ENCODE measurements at regions not wholly inside any gene's neighbourhood (a gene's known extent, or its start where the extent isn't known, plus 50 kb on each side); places are given as distances from the start of the nearest gene placed in this dataset.

DNA sequence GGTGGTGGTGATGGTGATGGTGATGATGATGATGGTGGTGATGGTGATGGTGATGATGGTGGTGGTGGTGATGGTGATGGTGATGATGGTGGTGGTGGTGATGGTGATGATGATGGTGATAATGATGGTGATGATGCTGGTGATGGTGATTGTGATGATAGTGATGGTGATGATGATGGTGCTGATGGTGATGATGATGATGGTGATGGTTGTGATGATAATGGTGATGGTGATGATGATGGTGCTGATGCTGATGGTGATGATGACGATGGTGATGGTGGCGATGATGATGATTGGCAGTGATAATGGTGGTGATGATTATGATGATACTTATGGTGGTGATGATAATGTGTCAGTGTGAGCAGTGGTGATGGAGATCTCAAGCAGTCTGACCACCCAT lies 90.8 kb upstream of the FOXF1 start:
- Histone ChIP-seq H3K4me1 (ENCODE audit: control insufficient read depth, insufficient read depth, low read length) (no peaks in the 10 kb centered on the region), H3K4me3 (ENCODE audit: low read length) (no peak overlapping the region), H3K9me3 (ENCODE audit: control insufficient read depth, low read depth, low read length) (peaks cover 9% of the 10 kb centered on the region), H3K27ac (ENCODE audit: low read length) (no peak overlapping the region), H3K27me3 (ENCODE audit: control insufficient read depth, insufficient read depth, low read length) (no peaks in the 10 kb centered on the region), H3K36me3 (ENCODE audit: control insufficient read depth, insufficient read depth, low read length) (no peaks in the 10 kb centered on the region)
- no peak for DNase-seq
- no CpG with 5 or more reads among the region's 2 CpGs for WGBS (ENCODE audit: insufficient coverage, low lambda C conversion rate)

DNA sequence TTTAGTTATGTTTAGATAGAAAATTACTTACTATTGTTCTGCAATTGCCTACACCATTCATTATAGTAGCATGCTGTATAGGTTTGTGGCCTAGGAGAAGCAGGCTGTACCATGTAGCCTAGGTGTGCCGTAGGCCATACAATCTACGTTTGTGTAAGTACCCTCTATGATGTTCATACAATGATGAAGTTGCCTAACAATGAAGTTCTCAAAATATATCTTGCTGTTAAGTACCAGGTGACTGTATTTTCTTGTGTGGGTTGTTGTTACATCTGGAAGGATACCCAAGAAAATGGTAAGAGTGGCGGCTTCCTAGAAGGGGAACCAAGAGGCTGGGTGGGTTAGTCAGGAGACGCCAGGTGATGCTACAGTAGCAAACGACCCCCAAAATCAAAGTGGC lies 88.3 kb upstream of the FOXF1 start:
- peaks cover 1% of the 10 kb centered on the region for H3K4me1 ChIP-seq (ENCODE audit: control insufficient read depth, insufficient read depth, low read length)
- H3K9me3 ChIP-seq (ENCODE audit: control insufficient read depth, low read depth, low read length): peaks cover 9% of the 10 kb centered on the region
- WGBS (ENCODE audit: insufficient coverage, low lambda C conversion rate): 100% methylated on average over 4 of the region's 5 CpGs
- H3K27ac ChIP-seq (ENCODE audit: low read length): no peak overlapping the region
- no peak overlapping the region for H3K4me3 ChIP-seq (ENCODE audit: low read length)
- no peaks in the 10 kb centered on the region for H3K36me3 ChIP-seq (ENCODE audit: control insufficient read depth, insufficient read depth, low read length)
- H3K27me3 ChIP-seq (ENCODE audit: control insufficient read depth, insufficient read depth, low read length): no peaks in the 10 kb centered on the region
- no peak for DNase-seq

DNA sequence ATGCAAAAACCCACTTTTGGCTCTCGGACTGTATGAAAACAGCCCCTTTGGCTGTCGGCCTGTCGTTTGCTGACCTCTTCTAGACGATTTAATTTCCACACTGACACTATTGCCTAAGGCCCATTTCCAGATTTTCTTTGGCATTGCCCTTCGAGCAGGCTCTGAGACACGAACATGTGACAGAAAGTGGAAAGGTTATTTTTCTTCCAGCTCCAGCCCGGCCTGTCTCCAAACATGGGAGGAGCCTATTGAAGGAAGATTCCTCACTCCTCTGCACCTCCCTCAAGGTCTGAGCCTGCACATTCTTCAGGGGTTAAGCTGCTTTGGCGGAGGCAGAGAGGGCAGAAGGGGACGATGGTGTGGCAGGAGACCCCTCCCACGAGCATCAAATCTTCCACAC lies 85.9 kb upstream of the FOXF1 start:
- Histone ChIP-seq H3K9me3 (ENCODE audit: control insufficient read depth, low read depth, low read length) (peaks cover 9% of the 10 kb centered on the region), H3K36me3 (ENCODE audit: control insufficient read depth, insufficient read depth, low read length) (no peaks in the 10 kb centered on the region), H3K4me1 (ENCODE audit: control insufficient read depth, insufficient read depth, low read length) (peaks cover 3% of the 10 kb centered on the region), H3K27ac (ENCODE audit: low read length) (no peak overlapping the region), H3K4me3 (ENCODE audit: low read length) (no peak overlapping the region), H3K27me3 (ENCODE audit: control insufficient read depth, insufficient read depth, low read length) (peaks cover 3% of the 10 kb centered on the region)
- WGBS (ENCODE audit: insufficient coverage, low lambda C conversion rate): no CpG with 5 or more reads among the region's 10 CpGs
- no peak for DNase-seq

DNA sequence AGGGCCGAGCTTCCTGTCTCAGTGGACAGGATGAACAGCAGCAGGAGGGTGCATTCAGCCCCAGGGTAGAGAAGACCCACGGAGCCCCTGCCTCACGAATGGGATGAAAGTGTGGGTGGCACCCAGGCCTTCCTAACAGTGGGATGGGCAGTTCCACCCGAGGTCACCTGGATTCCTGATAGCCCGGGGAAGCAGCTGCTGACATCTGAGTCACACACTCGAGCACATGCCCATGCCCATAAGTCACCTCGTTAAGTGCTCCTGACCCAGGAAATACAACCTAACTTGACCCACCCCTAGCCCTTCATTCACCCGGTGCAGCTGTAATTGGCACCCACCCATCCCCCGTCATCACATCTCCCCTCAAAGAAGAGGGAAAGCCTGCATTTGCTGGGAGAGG lies 85.3 kb upstream of the FOXF1 start:
- no peak overlapping the region for H3K27ac ChIP-seq (ENCODE audit: low read length)
- WGBS (ENCODE audit: insufficient coverage, low lambda C conversion rate): no CpG with 5 or more reads among the region's 9 CpGs

GRCh38 chr16:86426063-86426642 lies 84.2 kb upstream of the FOXF1 start:
- Histone ChIP-seq H3K36me3 (ENCODE audit: control insufficient read depth, insufficient read depth, low read length) (no peaks in the 10 kb centered on the region), H3K27ac (ENCODE audit: low read length) (no peak overlapping the region), H3K27me3 (ENCODE audit: control insufficient read depth, insufficient read depth, low read length) (peaks cover 3% of the 10 kb centered on the region), H3K4me3 (ENCODE audit: low read length) (no peak overlapping the region), H3K4me1 (ENCODE audit: control insufficient read depth, insufficient read depth, low read length) (peaks cover 5% of the 10 kb centered on the region), H3K9me3 (ENCODE audit: control insufficient read depth, low read depth, low read length) (peaks cover 6% of the 10 kb centered on the region)
- no CpG with 5 or more reads among the region's 12 CpGs for WGBS (ENCODE audit: insufficient coverage, low lambda C conversion rate)
- no peak for DNase-seq

More for the DNA sequence above, 85.3 kb upstream of the FOXF1 start:
- Histone ChIP-seq H3K9me3 (ENCODE audit: control insufficient read depth, low read depth, low read length) (peaks cover 6% of the 10 kb centered on the region), H3K4me3 (ENCODE audit: low read length) (no peak overlapping the region), H3K27me3 (ENCODE audit: control insufficient read depth, insufficient read depth, low read length) (peaks cover 3% of the 10 kb centered on the region), H3K36me3 (ENCODE audit: control insufficient read depth, insufficient read depth, low read length) (no peaks in the 10 kb centered on the region), H3K4me1 (ENCODE audit: control insufficient read depth, insufficient read depth, low read length) (peaks cover 3% of the 10 kb centered on the region)
- DNase-seq: no peak

DNA sequence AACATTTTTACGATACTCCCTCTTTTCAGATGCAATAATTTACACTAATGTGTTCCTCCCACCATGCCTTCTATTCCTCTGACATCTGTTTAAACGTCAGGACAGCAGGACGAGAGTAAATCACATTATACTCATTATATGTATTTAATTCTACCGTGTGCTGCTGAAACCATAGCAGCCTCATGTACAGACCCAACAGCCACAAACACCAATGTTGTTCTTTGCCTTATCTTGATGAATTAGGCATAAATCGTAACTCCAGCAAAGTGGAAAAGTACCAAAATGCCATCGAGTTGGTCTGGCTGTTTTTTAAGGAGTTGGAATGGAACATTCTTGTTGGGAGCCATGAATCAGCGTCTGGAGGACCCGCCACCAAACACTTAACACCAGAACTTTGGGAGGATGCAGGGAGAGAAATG lies 82.9 kb upstream of the FOXF1 start:
- Histone ChIP-seq H3K9me3 (ENCODE audit: control insufficient read depth, low read depth, low read length) (no peaks in the 10 kb centered on the region), H3K27me3 (ENCODE audit: control insufficient read depth, insufficient read depth, low read length) (peaks cover 3% of the 10 kb centered on the region), H3K4me3 (ENCODE audit: low read length) (no peak overlapping the region), H3K36me3 (ENCODE audit: control insufficient read depth, insufficient read depth, low read length) (no peaks in the 10 kb centered on the region), H3K27ac (ENCODE audit: low read length) (peak overlapping the region; percentile 15), H3K4me1 (ENCODE audit: control insufficient read depth, insufficient read depth, low read length) (peaks cover 7% of the 10 kb centered on the region)
- WGBS (ENCODE audit: insufficient coverage, low lambda C conversion rate): 80% methylated on average over 1 of the region's 8 CpGs
- DNase-seq: no peak

- H3K27ac ChIP-seq (ENCODE audit: low read length): no peak overlapping the region
- no peak for DNase-seq
- no peaks in the 10 kb centered on the region for H3K9me3 ChIP-seq (ENCODE audit: control insufficient read depth, low read depth, low read length)
- no CpG with 5 or more reads among the region's 12 CpGs for WGBS (ENCODE audit: insufficient coverage, low lambda C conversion rate)
- H3K36me3 ChIP-seq (ENCODE audit: control insufficient read depth, insufficient read depth, low read length): no peaks in the 10 kb centered on the region
- peaks cover 7% of the 10 kb centered on the region for H3K27me3 ChIP-seq (ENCODE audit: control insufficient read depth, insufficient read depth, low read length)
- H3K4me1 ChIP-seq (ENCODE audit: control insufficient read depth, insufficient read depth, low read length): peaks cover 13% of the 10 kb centered on the region
- H3K4me3 ChIP-seq (ENCODE audit: low read length): no peak overlapping the region
Measured at GRCh38 chr16:86428729-86429517, 81.4 kb upstream of the FOXF1 start.

GRCh38 chr16:86429663-86430062 lies 80.7 kb upstream of the FOXF1 start:
- peaks cover 13% of the 10 kb centered on the region for H3K4me1 ChIP-seq (ENCODE audit: control insufficient read depth, insufficient read depth, low read length)
- no peak overlapping the region for H3K27ac ChIP-seq (ENCODE audit: low read length)
- H3K36me3 ChIP-seq (ENCODE audit: control insufficient read depth, insufficient read depth, low read length): no peaks in the 10 kb centered on the region
- no peak overlapping the region for H3K4me3 ChIP-seq (ENCODE audit: low read length)
- H3K9me3 ChIP-seq (ENCODE audit: control insufficient read depth, low read depth, low read length): no peaks in the 10 kb centered on the region
- WGBS (ENCODE audit: insufficient coverage, low lambda C conversion rate): no CpG with 5 or more reads among the region's 13 CpGs
- H3K27me3 ChIP-seq (ENCODE audit: control insufficient read depth, insufficient read depth, low read length): peaks cover 8% of the 10 kb centered on the region
- no peak for DNase-seq

DNA sequence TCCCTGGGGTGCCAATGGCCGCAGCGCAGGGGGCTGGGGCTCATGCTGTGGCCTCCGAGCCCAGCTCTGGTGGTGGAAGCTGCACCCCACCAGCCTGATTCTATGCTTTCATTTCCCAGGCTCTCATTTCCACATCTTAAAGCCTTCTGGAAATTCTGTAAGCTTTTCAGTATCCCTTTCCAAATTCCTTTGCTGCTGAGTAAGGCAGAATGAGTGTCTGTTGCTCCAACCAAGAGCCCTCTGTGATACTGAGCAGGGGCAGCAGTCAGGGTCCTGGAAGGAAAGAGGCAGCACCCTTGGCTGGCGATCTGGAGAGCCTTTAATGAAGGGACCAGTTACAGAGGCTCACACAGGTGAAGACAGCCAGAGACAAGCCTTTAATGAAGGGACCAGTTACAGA lies 79.5 kb upstream of the FOXF1 start:
- H3K4me3 ChIP-seq (ENCODE audit: low read length): no peak overlapping the region
- peaks cover 13% of the 10 kb centered on the region for H3K4me1 ChIP-seq (ENCODE audit: control insufficient read depth, insufficient read depth, low read length)
- no peak for DNase-seq
- H3K27me3 ChIP-seq (ENCODE audit: control insufficient read depth, insufficient read depth, low read length): peaks cover 10% of the 10 kb centered on the region
- no peaks in the 10 kb centered on the region for H3K9me3 ChIP-seq (ENCODE audit: control insufficient read depth, low read depth, low read length)
- H3K36me3 ChIP-seq (ENCODE audit: control insufficient read depth, insufficient read depth, low read length): no peaks in the 10 kb centered on the region
- H3K27ac ChIP-seq (ENCODE audit: low read length): peak overlapping the region; percentile 42
- no CpG with 5 or more reads among the region's 4 CpGs for WGBS (ENCODE audit: insufficient coverage, low lambda C conversion rate)

- H3K36me3 ChIP-seq (ENCODE audit: control insufficient read depth, insufficient read depth, low read length): no peaks in the 10 kb centered on the region
- peaks cover 13% of the 10 kb centered on the region for H3K4me1 ChIP-seq (ENCODE audit: control insufficient read depth, insufficient read depth, low read length)
- peaks cover 10% of the 10 kb centered on the region for H3K27me3 ChIP-seq (ENCODE audit: control insufficient read depth, insufficient read depth, low read length)
- WGBS (ENCODE audit: insufficient coverage, low lambda C conversion rate): no CpG with 5 or more reads among the region's 11 CpGs
- no peak overlapping the region for H3K27ac ChIP-seq (ENCODE audit: low read length)
- no peaks in the 10 kb centered on the region for H3K9me3 ChIP-seq (ENCODE audit: control insufficient read depth, low read depth, low read length)
- no peak for DNase-seq
- H3K4me3 ChIP-seq (ENCODE audit: low read length): no peak overlapping the region
Measured at GRCh38 chr16:86431540-86431939, 78.8 kb upstream of the FOXF1 start.

- Histone ChIP-seq H3K9me3 (ENCODE audit: control insufficient read depth, low read depth, low read length) (no peaks in the 10 kb centered on the region), H3K36me3 (ENCODE audit: control insufficient read depth, insufficient read depth, low read length) (no peaks in the 10 kb centered on the region), H3K27me3 (ENCODE audit: control insufficient read depth, insufficient read depth, low read length) (peaks cover 10% of the 10 kb centered on the region), H3K4me1 (ENCODE audit: control insufficient read depth, insufficient read depth, low read length) (peaks cover 11% of the 10 kb centered on the region), H3K4me3 (ENCODE audit: low read length) (no peak overlapping the region), H3K27ac (ENCODE audit: low read length) (peak overlapping the region; percentile 71)
- no CpG with 5 or more reads among the region's 16 CpGs for WGBS (ENCODE audit: insufficient coverage, low lambda C conversion rate)
- no peak for DNase-seq
Measured at GRCh38 chr16:86432048-86432447, 78.3 kb upstream of the FOXF1 start.
